ENCODE measurements at regions not wholly inside any gene's neighbourhood (a gene's known extent, or its start where the extent isn't known, plus 50 kb on each side); places are given as distances from the start of the nearest gene placed in this dataset.

DNA sequence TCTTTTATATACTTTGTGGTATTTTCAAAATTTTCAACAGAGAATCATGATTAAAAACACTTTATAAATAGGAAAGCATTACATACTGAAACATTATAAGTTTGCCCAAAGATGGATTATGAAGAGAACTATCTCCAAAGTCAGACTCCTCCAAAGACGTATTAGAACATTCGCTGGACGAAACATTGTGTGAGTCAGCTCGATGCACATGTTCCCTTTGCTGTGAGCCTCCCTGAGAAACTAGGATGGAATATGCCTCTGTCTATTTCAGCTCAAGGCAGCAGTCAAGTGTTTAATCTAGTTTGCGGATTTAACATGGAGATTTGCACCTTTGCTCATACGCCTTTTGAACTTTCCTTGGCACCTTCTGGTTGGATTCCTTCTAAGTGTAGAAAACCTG is 92.2 kb upstream of the NCKAP5 start:
- intact Hi-C loops (cut with DNase I; ENCODE audit: low total_unique reads): no loop called here
- TF ChIP-seq, protein P1, sequence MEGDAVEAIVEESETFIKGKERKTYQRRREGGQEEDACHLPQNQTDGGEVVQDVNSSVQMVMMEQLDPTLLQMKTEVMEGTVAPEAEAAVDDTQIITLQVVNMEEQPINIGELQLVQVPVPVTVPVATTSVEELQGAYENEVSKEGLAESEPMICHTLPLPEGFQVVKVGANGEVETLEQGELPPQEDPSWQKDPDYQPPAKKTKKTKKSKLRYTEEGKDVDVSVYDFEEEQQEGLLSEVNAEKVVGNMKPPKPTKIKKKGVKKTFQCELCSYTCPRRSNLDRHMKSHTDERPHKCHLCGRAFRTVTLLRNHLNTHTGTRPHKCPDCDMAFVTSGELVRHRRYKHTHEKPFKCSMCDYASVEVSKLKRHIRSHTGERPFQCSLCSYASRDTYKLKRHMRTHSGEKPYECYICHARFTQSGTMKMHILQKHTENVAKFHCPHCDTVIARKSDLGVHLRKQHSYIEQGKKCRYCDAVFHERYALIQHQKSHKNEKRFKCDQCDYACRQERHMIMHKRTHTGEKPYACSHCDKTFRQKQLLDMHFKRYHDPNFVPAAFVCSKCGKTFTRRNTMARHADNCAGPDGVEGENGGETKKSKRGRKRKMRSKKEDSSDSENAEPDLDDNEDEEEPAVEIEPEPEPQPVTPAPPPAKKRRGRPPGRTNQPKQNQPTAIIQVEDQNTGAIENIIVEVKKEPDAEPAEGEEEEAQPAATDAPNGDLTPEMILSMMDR (IDR thresholded peaks at IDR 0.05): no peak
- TF ChIP-seq POLR2A (IDR thresholded peaks at IDR 0.05): no peak
- no peak for DNase-seq
- no peak overlapping the region for H3K4me3 ChIP-seq
- no peaks in the 10 kb centered on the region for H3K9me3 ChIP-seq
- 91 to 95% methylated on average over 6 of the region's 6 CpGs for WGBS, 2 donors
- H3K27me3 ChIP-seq: no peaks in the 10 kb centered on the region
- no peak overlapping the region for H3K27ac ChIP-seq
- no peaks in the 10 kb centered on the region for H3K36me3 ChIP-seq (ENCODE audit: low read depth, missing control alignments)
- H3K4me1 ChIP-seq: no peaks in the 10 kb centered on the region

GRCh38 chr2:133661392-133661791 is 93.1 kb upstream of the NCKAP5 start:
- no peak for DNase-seq
- intact Hi-C loops (cut with DNase I; ENCODE audit: low total_unique reads): no loop called here
- H3K27ac ChIP-seq: no peak overlapping the region
- no peaks in the 10 kb centered on the region for H3K27me3 ChIP-seq
- no peaks in the 10 kb centered on the region for H3K4me1 ChIP-seq
- no peaks in the 10 kb centered on the region for H3K9me3 ChIP-seq
- H3K36me3 ChIP-seq (ENCODE audit: low read depth, missing control alignments): no peaks in the 10 kb centered on the region
- H3K4me3 ChIP-seq: no peak overlapping the region
- WGBS, 2 donors: 79 to 90% methylated on average over 4 of the region's 4 CpGs
- TF ChIP-seq, protein P1 (IDR thresholded peaks at IDR 0.05): no peak
- TF ChIP-seq POLR2A (IDR thresholded peaks at IDR 0.05): no peak

- no peaks in the 10 kb centered on the region for H3K4me1 ChIP-seq
- H3K27me3 ChIP-seq: no peaks in the 10 kb centered on the region
- no peak overlapping the region for H3K4me3 ChIP-seq
- no peak for TF ChIP-seq POLR2A (IDR thresholded peaks at IDR 0.05)
- TF ChIP-seq, protein P1 (IDR thresholded peaks at IDR 0.05): no peak
- H3K9me3 ChIP-seq: no peaks in the 10 kb centered on the region
- intact Hi-C loops (cut with DNase I; ENCODE audit: low total_unique reads): no loop called here
- DNase-seq: no peak
- H3K27ac ChIP-seq: no peak overlapping the region
- 85 to 88% methylated on average over 1 of the region's 1 CpG for WGBS, 2 donors
- no peaks in the 10 kb centered on the region for H3K36me3 ChIP-seq (ENCODE audit: low read depth, missing control alignments)
Measured at GRCh38 chr2:133666621-133667020, 98.4 kb upstream of the NCKAP5 start.

GRCh38 chr2:133667085-133667484 is 98.8 kb upstream of the NCKAP5 start:
- DNase-seq: no peak
- H3K4me1 ChIP-seq: no peaks in the 10 kb centered on the region
- no peak overlapping the region for H3K4me3 ChIP-seq
- H3K9me3 ChIP-seq: no peaks in the 10 kb centered on the region
- H3K27ac ChIP-seq: no peak overlapping the region
- no peaks in the 10 kb centered on the region for H3K27me3 ChIP-seq
- intact Hi-C loops (cut with DNase I; ENCODE audit: low total_unique reads): no loop called here
- no peaks in the 10 kb centered on the region for H3K36me3 ChIP-seq (ENCODE audit: low read depth, missing control alignments)
- TF ChIP-seq, protein P1 (IDR thresholded peaks at IDR 0.05): no peak
- no peak for TF ChIP-seq POLR2A (IDR thresholded peaks at IDR 0.05)

DNA sequence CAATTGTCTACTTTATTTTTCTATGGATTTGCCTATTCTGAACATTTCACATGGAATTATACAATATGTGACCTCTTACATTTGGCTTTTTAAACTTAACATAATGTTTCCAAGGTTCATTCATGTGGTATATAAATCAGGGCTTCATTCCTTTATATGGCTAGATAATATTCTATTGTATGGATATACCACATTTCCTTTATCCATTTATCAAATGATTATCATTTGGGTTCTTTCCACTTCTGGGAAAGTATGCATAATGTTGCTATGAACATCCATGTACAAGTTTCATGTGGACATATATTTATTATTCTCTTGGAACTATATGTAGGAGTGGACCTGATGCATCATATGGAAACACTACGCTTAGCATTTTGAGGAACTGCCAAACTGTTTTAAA is 99.7 kb upstream of the NCKAP5 start:
- H3K27me3 ChIP-seq: no peaks in the 10 kb centered on the region
- intact Hi-C loops (cut with DNase I; ENCODE audit: low total_unique reads): no loop called here
- DNase-seq: no peak
- H3K27ac ChIP-seq: no peak overlapping the region
- 95 to 100% methylated on average over 1 of the region's 1 CpG for whole genome bisulfite sequencing, 2 donors
- no peaks in the 10 kb centered on the region for H3K9me3 ChIP-seq
- no peaks in the 10 kb centered on the region for H3K36me3 ChIP-seq (ENCODE audit: low read depth, missing control alignments)
- no peak for TF ChIP-seq POLR2A (IDR thresholded peaks at IDR 0.05)
- TF ChIP-seq, protein P1 (IDR thresholded peaks at IDR 0.05): no peak
- H3K4me3 ChIP-seq: no peak overlapping the region
- H3K4me1 ChIP-seq: no peaks in the 10 kb centered on the region
